ENCODE measurements at regions not wholly inside any gene's neighbourhood (a gene's known extent, or its start where the extent isn't known, plus 50 kb on each side); places are given as distances from the start of the nearest gene placed in this dataset.

DNA sequence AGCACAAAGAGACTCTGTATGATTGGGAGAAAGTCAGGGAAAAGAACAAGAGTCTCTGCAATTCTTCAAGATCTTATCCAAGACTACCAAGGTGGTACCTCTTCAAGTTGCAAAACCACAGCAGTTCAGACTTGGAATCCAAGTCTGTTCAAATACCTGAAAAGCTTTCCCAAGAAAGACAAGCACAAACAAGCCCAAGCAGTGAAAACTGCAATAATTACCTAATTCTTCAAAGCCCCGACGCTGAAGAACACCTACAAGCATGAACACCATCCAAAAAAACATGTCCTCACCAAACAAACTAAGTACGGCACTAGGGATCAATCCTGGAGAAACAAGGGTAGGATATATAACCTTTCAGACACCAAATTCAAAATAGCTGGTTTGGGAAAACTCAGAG, 299.3 kb upstream of the ALCAM start:
- Histone ChIP-seq H3K4me3 (ENCODE audit: low read depth in 1 of 2, low read length in 2 of 2) (no peak overlapping the region), H2AFZ (ENCODE audit: low read depth, low read length) (no peak overlapping the region), H3K9me3 (ENCODE audit: insufficient read depth, low read length, severe bottlenecking) (no peaks in the 10 kb centered on the region), H3K36me3 (ENCODE audit: insufficient read depth, low read length) (no peaks in the 10 kb centered on the region), H3K27ac (ENCODE audit: low read length) (no peak overlapping the region), H3K27me3 (ENCODE audit: insufficient read depth, low read length, poor library complexity) (no peaks in the 10 kb centered on the region), H3K9ac (ENCODE audit: low read depth, low read length) (no peak overlapping the region), H3K79me2 (ENCODE audit: insufficient read depth, low read length) (no peaks in the 10 kb centered on the region), H3K4me2 (ENCODE audit: insufficient read depth, low read length) (no peak overlapping the region), H3K4me1 (ENCODE audit: insufficient read depth, low read length) (no peaks in the 10 kb centered on the region), H4K20me1 (ENCODE audit: insufficient read depth, low read length) (no peaks in the 10 kb centered on the region)
- ATAC-seq (ENCODE audit: insufficient read depth, low read depth) (no peak), DNase-seq (no peak)
- TF ChIP-seq, protein P1, sequence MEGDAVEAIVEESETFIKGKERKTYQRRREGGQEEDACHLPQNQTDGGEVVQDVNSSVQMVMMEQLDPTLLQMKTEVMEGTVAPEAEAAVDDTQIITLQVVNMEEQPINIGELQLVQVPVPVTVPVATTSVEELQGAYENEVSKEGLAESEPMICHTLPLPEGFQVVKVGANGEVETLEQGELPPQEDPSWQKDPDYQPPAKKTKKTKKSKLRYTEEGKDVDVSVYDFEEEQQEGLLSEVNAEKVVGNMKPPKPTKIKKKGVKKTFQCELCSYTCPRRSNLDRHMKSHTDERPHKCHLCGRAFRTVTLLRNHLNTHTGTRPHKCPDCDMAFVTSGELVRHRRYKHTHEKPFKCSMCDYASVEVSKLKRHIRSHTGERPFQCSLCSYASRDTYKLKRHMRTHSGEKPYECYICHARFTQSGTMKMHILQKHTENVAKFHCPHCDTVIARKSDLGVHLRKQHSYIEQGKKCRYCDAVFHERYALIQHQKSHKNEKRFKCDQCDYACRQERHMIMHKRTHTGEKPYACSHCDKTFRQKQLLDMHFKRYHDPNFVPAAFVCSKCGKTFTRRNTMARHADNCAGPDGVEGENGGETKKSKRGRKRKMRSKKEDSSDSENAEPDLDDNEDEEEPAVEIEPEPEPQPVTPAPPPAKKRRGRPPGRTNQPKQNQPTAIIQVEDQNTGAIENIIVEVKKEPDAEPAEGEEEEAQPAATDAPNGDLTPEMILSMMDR (IDR thresholded peaks at IDR 0.05; ENCODE audit: borderline replicate concordance, extremely low read depth, low read length, poor library complexity, severe bottlenecking), result no peak
- TF ChIP-seq EZH2 (IDR thresholded peaks at IDR 0.05; ENCODE audit: borderline replicate concordance, low read depth, low read length, severe bottlenecking), result no peak

DNA sequence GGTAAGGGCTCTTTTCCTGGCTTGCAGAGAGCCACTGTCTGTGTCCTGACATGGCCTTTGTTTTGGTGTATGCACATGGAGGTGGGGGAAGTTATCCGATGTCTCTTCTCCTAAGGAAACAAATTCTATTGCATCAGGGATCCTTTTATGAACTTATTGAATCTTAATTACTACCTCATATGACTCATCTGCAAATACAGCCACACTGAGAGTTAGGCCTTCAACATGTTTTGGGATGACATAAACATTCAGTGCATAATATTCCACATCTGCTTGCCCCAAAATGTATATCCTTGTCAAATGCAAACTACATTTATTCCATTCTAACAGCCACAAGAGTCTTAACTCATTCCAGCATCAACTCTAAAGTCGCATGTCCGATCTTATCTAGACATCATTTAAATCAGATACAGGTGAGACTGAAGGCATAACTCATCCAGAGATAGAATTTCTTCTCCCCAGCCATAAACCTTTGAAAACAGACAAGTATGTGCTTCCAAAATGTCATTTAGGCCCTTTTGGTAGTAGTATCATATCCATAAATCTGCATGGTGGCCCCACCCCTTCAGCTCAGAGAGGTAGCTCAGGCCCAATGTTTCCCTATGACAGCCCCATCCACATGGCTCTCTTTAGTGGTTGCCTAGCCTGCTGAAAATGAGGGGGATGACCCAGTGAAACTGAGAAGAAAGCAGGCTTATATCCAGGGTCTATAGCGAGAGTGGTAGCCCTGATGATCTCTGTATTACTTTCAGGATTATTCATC, 289.5 kb upstream of the ALCAM start:
- no peak overlapping the region for H3K9ac ChIP-seq (ENCODE audit: low read depth, low read length)
- no peaks in the 10 kb centered on the region for H3K36me3 ChIP-seq (ENCODE audit: insufficient read depth, low read length)
- H3K27ac ChIP-seq (ENCODE audit: low read length), result no peak overlapping the region
- H3K4me3 ChIP-seq (ENCODE audit: low read depth in 1 of 2, low read length in 2 of 2), result no peak overlapping the region
- H4K20me1 ChIP-seq (ENCODE audit: insufficient read depth, low read length), result no peaks in the 10 kb centered on the region
- H3K4me1 ChIP-seq (ENCODE audit: insufficient read depth, low read length), result no peaks in the 10 kb centered on the region
- no peak overlapping the region for H3K4me2 ChIP-seq (ENCODE audit: insufficient read depth, low read length)
- no peaks in the 10 kb centered on the region for H3K27me3 ChIP-seq (ENCODE audit: insufficient read depth, low read length, poor library complexity)
- ATAC-seq (ENCODE audit: insufficient read depth, low read depth) (no peak), DNase-seq (no peak)
- no peaks in the 10 kb centered on the region for H3K9me3 ChIP-seq (ENCODE audit: insufficient read depth, low read length, severe bottlenecking)
- TF ChIP-seq, protein P1 (IDR thresholded peaks at IDR 0.05; ENCODE audit: borderline replicate concordance, extremely low read depth, low read length, poor library complexity, severe bottlenecking), result no peak
- no peak for TF ChIP-seq EZH2 (IDR thresholded peaks at IDR 0.05; ENCODE audit: borderline replicate concordance, low read depth, low read length, severe bottlenecking)
- no peak overlapping the region for H2AFZ ChIP-seq (ENCODE audit: low read depth, low read length)
- H3K79me2 ChIP-seq (ENCODE audit: insufficient read depth, low read length), result no peaks in the 10 kb centered on the region

DNA sequence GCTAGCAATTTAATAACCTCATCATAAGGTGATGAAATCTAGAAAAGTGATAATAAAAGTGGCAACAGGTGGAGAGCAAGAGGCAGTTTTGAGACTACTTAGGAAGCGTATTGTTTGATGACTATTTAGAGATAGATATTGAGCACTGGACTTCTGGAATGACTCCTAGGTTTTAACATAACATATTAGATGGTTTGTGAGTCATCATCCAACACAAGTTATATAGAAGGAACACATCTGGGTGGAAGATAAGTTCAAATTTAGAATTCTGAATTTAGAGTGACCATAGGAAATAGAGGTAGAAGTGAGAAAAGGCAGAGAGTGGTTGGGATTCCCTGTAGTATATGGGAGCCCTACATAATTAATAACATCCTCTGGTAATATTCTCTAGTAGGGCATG, 282.8 kb upstream of the ALCAM start:
- H3K9ac ChIP-seq (ENCODE audit: low read depth, low read length), result no peak overlapping the region
- no peaks in the 10 kb centered on the region for H3K79me2 ChIP-seq (ENCODE audit: insufficient read depth, low read length)
- ATAC-seq (ENCODE audit: insufficient read depth, low read depth) (no peak), DNase-seq (no peak)
- H3K4me2 ChIP-seq (ENCODE audit: insufficient read depth, low read length), result no peak overlapping the region
- no peak for TF ChIP-seq EZH2 (IDR thresholded peaks at IDR 0.05; ENCODE audit: borderline replicate concordance, low read depth, low read length, severe bottlenecking)
- TF ChIP-seq, protein P1 (IDR thresholded peaks at IDR 0.05; ENCODE audit: borderline replicate concordance, extremely low read depth, low read length, poor library complexity, severe bottlenecking), result no peak
- H3K27ac ChIP-seq (ENCODE audit: low read length), result no peak overlapping the region
- H3K4me1 ChIP-seq (ENCODE audit: insufficient read depth, low read length), result no peaks in the 10 kb centered on the region
- H3K36me3 ChIP-seq (ENCODE audit: insufficient read depth, low read length), result no peaks in the 10 kb centered on the region
- no peak overlapping the region for H2AFZ ChIP-seq (ENCODE audit: low read depth, low read length)
- no peak overlapping the region for H3K4me3 ChIP-seq (ENCODE audit: low read depth in 1 of 2, low read length in 2 of 2)
- no peaks in the 10 kb centered on the region for H4K20me1 ChIP-seq (ENCODE audit: insufficient read depth, low read length)
- H3K27me3 ChIP-seq (ENCODE audit: insufficient read depth, low read length, poor library complexity), result no peaks in the 10 kb centered on the region
- no peaks in the 10 kb centered on the region for H3K9me3 ChIP-seq (ENCODE audit: insufficient read depth, low read length, severe bottlenecking)
